Stomach (tissue), 4 donors: ENCODE measurements at regions not wholly inside any gene's neighbourhood (a gene's known extent, or its start where the extent isn't known, plus 50 kb on each side); places are given as distances from the start of the nearest gene placed in this dataset.

ENCODE experiments used
- CTCF ChIP-seq, 7 experiments: fragments of 450-650 bp in 4 of 7; fragments of 200-600 bp in 3 of 7; sonication (generic) in 3 of 7; IDR thresholded peaks; one replicate each; pipeline ENCODE4 v1.5.1; 2016 to 2019; ENCODE audit warnings: antibody characterized with exemption in 7 of 7, control low read depth in 2 of 7, mild to moderate bottlenecking in 1 of 7
- POLR2A ChIP-seq, 4 donors: fragments of 450-650 bp; IDR thresholded peaks; one replicate each; pipeline ENCODE4 v1.6.1; 2016; ENCODE audit warnings: antibody characterized with exemption in 4 of 4, control low read depth in 2 of 4, mild to moderate bottlenecking in 1 of 4, moderate library complexity in 1 of 4
- POLR2AphosphoS5 ChIP-seq, 3 donors: sonication (generic); formaldehyde crosslinking; IDR thresholded peaks; one replicate each; pipeline ENCODE4 v1.6.1; 2016; ENCODE audit warnings: antibody characterized with exemption in 3 of 3

- TF ChIP-seq CTCF (IDR thresholded peaks at IDR 0.05) (no peak), POLR2A (IDR thresholded peaks at IDR 0.05) (no peak), POLR2AphosphoS5 (IDR thresholded peaks at IDR 0.05) (no peak)
Measured at GRCh38 chr12:107302649-107303341, 209.4 kb upstream of the CRY1 start.
